ENCODE measurements at regions not wholly inside any gene's neighbourhood (a gene's known extent, or its start where the extent isn't known, plus 50 kb on each side); places are given as distances from the start of the nearest gene placed in this dataset.

- H3K9me3 ChIP-seq (ENCODE audit: control insufficient read depth in 2 of 2, insufficient read depth in 1 of 2, low read depth in 1 of 2, low read length in 1 of 2) = no peaks in the 10 kb centered on the region
- no peak overlapping the region for H3K4me3 ChIP-seq (ENCODE audit: low read depth in 1 of 2, low read length in 2 of 2)
- H3K27ac ChIP-seq (ENCODE audit: low read depth in 2 of 2, low read length in 1 of 2) = no peak overlapping the region
- no peaks in the 10 kb centered on the region for H3K36me3 ChIP-seq (ENCODE audit: control insufficient read depth in 2 of 2, insufficient read depth in 2 of 2, low read length in 1 of 2)
- H3K27me3 ChIP-seq (ENCODE audit: control insufficient read depth in 1 of 2, insufficient read depth in 2 of 2, low read length in 2 of 2) = no peaks in the 10 kb centered on the region
- H3K4me1 ChIP-seq (ENCODE audit: control insufficient read depth in 2 of 2, insufficient read depth in 2 of 2, low read length in 1 of 2) = no peaks in the 10 kb centered on the region
- 53 to 55% methylated on average over 2 of the region's 2 CpGs for WGBS, 2 donors
Measured at GRCh38 chr3:1019157-1019556, 73.7 kb upstream of the CNTN6 start.

- 78 to 79% methylated on average over 2 of the region's 2 CpGs for WGBS, 2 donors
- no peaks in the 10 kb centered on the region for H3K36me3 ChIP-seq (ENCODE audit: control insufficient read depth in 2 of 2, insufficient read depth in 2 of 2, low read length in 1 of 2)
- H3K27ac ChIP-seq (ENCODE audit: low read depth in 2 of 2, low read length in 1 of 2) = no peak overlapping the region
- H3K4me1 ChIP-seq (ENCODE audit: control insufficient read depth in 2 of 2, insufficient read depth in 2 of 2, low read length in 1 of 2) = no peaks in the 10 kb centered on the region
- H3K27me3 ChIP-seq (ENCODE audit: control insufficient read depth in 1 of 2, insufficient read depth in 2 of 2, low read length in 2 of 2) = no peaks in the 10 kb centered on the region
- no peak overlapping the region for H3K4me3 ChIP-seq (ENCODE audit: low read depth in 1 of 2, low read length in 2 of 2)
- no peaks in the 10 kb centered on the region for H3K9me3 ChIP-seq (ENCODE audit: control insufficient read depth in 2 of 2, insufficient read depth in 1 of 2, low read depth in 1 of 2, low read length in 1 of 2)
Measured at GRCh38 chr3:1026395-1026794, 66.4 kb upstream of the CNTN6 start.

GRCh38 chr3:1036207-1036826, 56.5 kb upstream of the CNTN6 start:
- 62 to 63% methylated on average over 4 of the region's 4 CpGs for WGBS, 2 donors
- H3K4me3 ChIP-seq (ENCODE audit: low read depth in 1 of 2, low read length in 2 of 2) = no peak overlapping the region
- H3K27me3 ChIP-seq (ENCODE audit: control insufficient read depth in 1 of 2, insufficient read depth in 2 of 2, low read length in 2 of 2) = no peaks in the 10 kb centered on the region
- H3K27ac ChIP-seq (ENCODE audit: low read depth in 2 of 2, low read length in 1 of 2) = no peak overlapping the region
- H3K36me3 ChIP-seq (ENCODE audit: control insufficient read depth in 2 of 2, insufficient read depth in 2 of 2, low read length in 1 of 2) = no peaks in the 10 kb centered on the region
- no peaks in the 10 kb centered on the region for H3K4me1 ChIP-seq (ENCODE audit: control insufficient read depth in 2 of 2, insufficient read depth in 2 of 2, low read length in 1 of 2)
- peaks cover 0 to 8% of the 10 kb centered on the region in 2 donors for H3K9me3 ChIP-seq (ENCODE audit: control insufficient read depth in 2 of 2, insufficient read depth in 1 of 2, low read depth in 1 of 2, low read length in 1 of 2)

GRCh38 chr3:1037631-1038030, 55.2 kb upstream of the CNTN6 start:
- peaks cover 0 to 8% of the 10 kb centered on the region in 2 donors for H3K9me3 ChIP-seq (ENCODE audit: control insufficient read depth in 2 of 2, insufficient read depth in 1 of 2, low read depth in 1 of 2, low read length in 1 of 2)
- no peak overlapping the region for H3K4me3 ChIP-seq (ENCODE audit: low read depth in 1 of 2, low read length in 2 of 2)
- H3K4me1 ChIP-seq (ENCODE audit: control insufficient read depth in 2 of 2, insufficient read depth in 2 of 2, low read length in 1 of 2) = no peaks in the 10 kb centered on the region
- H3K27me3 ChIP-seq (ENCODE audit: control insufficient read depth in 1 of 2, insufficient read depth in 2 of 2, low read length in 2 of 2) = no peaks in the 10 kb centered on the region
- no peaks in the 10 kb centered on the region for H3K36me3 ChIP-seq (ENCODE audit: control insufficient read depth in 2 of 2, insufficient read depth in 2 of 2, low read length in 1 of 2)
- WGBS, 2 donors = 71 to 73% methylated on average over 5 of the region's 5 CpGs
- H3K27ac ChIP-seq (ENCODE audit: low read depth in 2 of 2, low read length in 1 of 2) = no peak overlapping the region

All from esophagus (tissue), 2 donors.